ENCODE measurements at regions not wholly inside any gene's neighbourhood (a gene's known extent, or its start where the extent isn't known, plus 50 kb on each side); places are given as distances from the start of the nearest gene placed in this dataset.
"Not testable (repeated sequence)": the region's sequence is repeated elsewhere in the genome, so short reads cannot be mapped to it uniquely, and the experiment has no call there.

- ATAC-seq (no peak), DNase-seq (ENCODE audit: low spot score) (no peak)
- Histone ChIP-seq H4K20me1 (replicated peaks; ENCODE audit: insufficient read depth) (no peaks in the 10 kb centered on the region), H2AFZ (no peak overlapping the region), H3K79me2 (replicated peaks; ENCODE audit: insufficient read depth) (no peaks in the 10 kb centered on the region), H3K27me3 (ENCODE audit: insufficient read depth) (no peaks in the 10 kb centered on the region), H3F3A (replicated peaks; ENCODE audit: low read depth) (no peaks in the 10 kb centered on the region), H3K36me3 (ENCODE audit: insufficient read depth) (no peaks in the 10 kb centered on the region), H3K4me2 (no peak overlapping the region), H3K4me3 (no peak overlapping the region), H3K4me1 (ENCODE audit: insufficient read depth) (no peaks in the 10 kb centered on the region), H3K27ac (ENCODE audit: low read depth) (no peak overlapping the region), H3K9me2 (ENCODE audit: insufficient read depth) (no peaks in the 10 kb centered on the region)
- no peak for TF ChIP-seq ETS1 (IDR thresholded peaks at IDR 0.05)
- peak in 1 of 2 experiments; percentile 39; a peak in 2 of 4 replicates for TF ChIP-seq CTCF (conservative IDR thresholded peaks at IDR 0.05; ENCODE audit: low read depth in 2 of 2)
- no peak overlapping the region for H3K4me3 Mint-ChIP-seq
- H3K9me3 Mint-ChIP-seq: no peaks in the 10 kb centered on the region
- H3K36me3 Mint-ChIP-seq (ENCODE audit: low read depth): no peaks in the 10 kb centered on the region
- no peak overlapping the region for H3K27ac Mint-ChIP-seq
- peaks cover 2% of the 10 kb centered on the region; the same call in 1 of the 3 replicates for H3K4me1 Mint-ChIP-seq
- H3K27me3 Mint-ChIP-seq (ENCODE audit: insufficient read depth, low read depth, poor library complexity): no peaks in the 10 kb centered on the region
Observed at GRCh38 chr9:3647652-3648051, 121.9 kb upstream of the RFX3 start.

- H4K20me1 ChIP-seq (replicated peaks; ENCODE audit: insufficient read depth): no peaks in the 10 kb centered on the region
- no peak overlapping the region for H3K4me2 ChIP-seq
- H3F3A ChIP-seq (replicated peaks; ENCODE audit: low read depth): no peaks in the 10 kb centered on the region
- H3K36me3 ChIP-seq (ENCODE audit: insufficient read depth): no peaks in the 10 kb centered on the region
- no peak overlapping the region for H3K27ac ChIP-seq (ENCODE audit: low read depth)
- no peaks in the 10 kb centered on the region for H3K27me3 Mint-ChIP-seq (ENCODE audit: insufficient read depth, low read depth, poor library complexity)
- peaks cover 2% of the 10 kb centered on the region; the same call in 1 of the 3 replicates for H3K4me1 Mint-ChIP-seq
- H2AFZ ChIP-seq: peak overlapping the region; percentile 63; the same call in 1 of the 2 replicates
- no peak overlapping the region for H3K4me3 ChIP-seq
- H3K27ac Mint-ChIP-seq: no peak overlapping the region
- ATAC-seq (no peak), DNase-seq (ENCODE audit: low spot score) (no peak)
- no peaks in the 10 kb centered on the region for H3K4me1 ChIP-seq (ENCODE audit: insufficient read depth)
- H3K79me2 ChIP-seq (replicated peaks; ENCODE audit: insufficient read depth): no peaks in the 10 kb centered on the region
- TF ChIP-seq ZNF331 (CRISPR knock-in tag; IDR thresholded peaks at IDR 0.05; ENCODE audit: low read depth): no peak
- no peak for TF ChIP-seq ETS1 (IDR thresholded peaks at IDR 0.05)
- H3K9me3 Mint-ChIP-seq: no peaks in the 10 kb centered on the region
- H3K4me3 Mint-ChIP-seq: no peak overlapping the region
- no peaks in the 10 kb centered on the region for H3K36me3 Mint-ChIP-seq (ENCODE audit: low read depth)
- no peaks in the 10 kb centered on the region for H3K9me2 ChIP-seq (ENCODE audit: insufficient read depth)
- H3K27me3 ChIP-seq (ENCODE audit: insufficient read depth): no peaks in the 10 kb centered on the region
Observed at GRCh38 chr9:3646226-3646625, 120.4 kb upstream of the RFX3 start.

GRCh38 chr9:3642075-3642474, 116.3 kb upstream of the RFX3 start:
- not testable (repeated sequence) for H3K9me2 ChIP-seq (ENCODE audit: insufficient read depth); H3K36me3 ChIP-seq (ENCODE audit: insufficient read depth); H3K27me3 ChIP-seq (ENCODE audit: insufficient read depth); ATAC-seq; H3K4me2 ChIP-seq; H3K4me1 Mint-ChIP-seq; H3K4me1 ChIP-seq (ENCODE audit: insufficient read depth); H3K4me3 Mint-ChIP-seq; H3K4me3 ChIP-seq; H3K27ac ChIP-seq (ENCODE audit: low read depth); H2AFZ ChIP-seq; DNase-seq (ENCODE audit: low spot score); H3K9me3 Mint-ChIP-seq; H3K27me3 Mint-ChIP-seq (ENCODE audit: insufficient read depth, low read depth, poor library complexity); H3F3A ChIP-seq (replicated peaks; ENCODE audit: low read depth); H3K36me3 Mint-ChIP-seq (ENCODE audit: low read depth); H3K27ac Mint-ChIP-seq; H3K79me2 ChIP-seq (replicated peaks; ENCODE audit: insufficient read depth); H4K20me1 ChIP-seq (replicated peaks; ENCODE audit: insufficient read depth)
